HG03354 (cell line): ENCODE measurements at regions not wholly inside any gene's neighbourhood (a gene's known extent, or its start where the extent isn't known, plus 50 kb on each side); places are given as distances from the start of the nearest gene placed in this dataset.
A peak's percentile ranks its signal among the peaks of the same experiment; 100 is the strongest.

Experiments
- ATAC-seq: cut with Tn5 transposase; IDR thresholded peaks from one replicate; pipeline ENCODE4 v1.9.1; 2021; ENCODE audit warnings: mild to moderate bottlenecking; ENCODE audit not compliant: unreplicated experiment, poor library complexity, severe bottlenecking

DNA sequence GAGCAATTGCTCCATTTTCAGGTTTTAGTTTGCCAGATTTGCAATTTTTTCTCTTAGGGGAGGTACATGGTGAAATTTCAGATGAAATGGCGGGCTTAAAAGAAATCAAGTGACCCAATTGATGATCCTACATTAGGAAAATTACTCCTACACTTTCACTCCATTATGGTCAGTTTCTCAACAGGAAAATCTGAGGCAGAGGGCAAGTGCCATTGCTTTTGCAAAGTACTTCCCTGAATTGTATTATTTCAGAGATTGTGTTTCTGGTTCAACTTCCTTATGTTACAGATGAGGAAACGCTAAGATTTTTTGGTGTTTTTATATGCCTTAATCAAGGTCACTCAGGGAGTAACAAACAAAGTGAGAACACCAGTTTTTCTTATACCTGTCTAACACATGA lies 302.2 kb downstream of the ARAP2 start:
- ATAC-seq = no peak

DNA sequence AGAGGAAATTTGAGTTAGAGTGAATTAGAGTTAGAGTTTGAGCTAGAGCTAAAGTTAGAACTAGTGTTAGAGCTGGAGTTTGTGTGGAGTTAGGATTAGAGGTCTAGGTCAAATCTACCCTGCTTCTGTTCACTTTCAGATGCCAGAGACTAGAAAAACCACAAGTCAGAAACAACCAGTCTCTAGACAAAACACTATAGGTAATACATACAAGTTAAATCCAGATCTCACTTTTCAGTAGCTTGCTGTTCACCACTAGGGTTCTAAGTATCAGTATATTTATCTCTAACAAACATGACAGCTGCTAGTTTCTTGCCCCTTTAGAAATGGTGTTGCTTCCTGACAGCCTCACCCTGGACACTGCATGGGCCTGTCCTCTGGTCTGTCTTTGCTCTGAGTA lies 300.7 kb downstream of the ARAP2 start:
- no peak for ATAC-seq

GRCh38 chr4:35948171-35948570 lies 296.1 kb downstream of the ARAP2 start:
- no peak for ATAC-seq

- ATAC-seq = no peak
Observed at GRCh38 chr4:35950442-35950841, 293.9 kb downstream of the ARAP2 start.

- ATAC-seq = no peak
Observed at GRCh38 chr4:35952751-35953150, 291.6 kb downstream of the ARAP2 start.

DNA sequence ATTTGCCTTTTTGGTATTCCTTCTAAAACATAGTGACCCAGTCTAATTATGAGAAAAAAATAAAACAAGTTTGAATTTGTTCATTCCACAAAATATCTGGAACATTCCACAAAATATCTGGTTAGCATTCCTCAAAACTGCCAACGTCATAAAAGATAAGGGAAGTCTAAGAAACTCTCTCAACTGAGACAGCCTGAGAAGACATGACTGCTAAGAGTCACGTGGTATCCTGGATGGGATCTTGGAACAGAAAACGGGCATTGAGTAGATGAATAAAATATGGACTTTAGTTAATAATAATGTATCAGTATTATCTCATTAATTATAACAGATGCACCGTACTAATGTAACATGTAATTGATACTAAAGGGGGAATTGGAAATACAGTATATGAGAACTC lies 280.9 kb downstream of the ARAP2 start:
- ATAC-seq = no peak

DNA sequence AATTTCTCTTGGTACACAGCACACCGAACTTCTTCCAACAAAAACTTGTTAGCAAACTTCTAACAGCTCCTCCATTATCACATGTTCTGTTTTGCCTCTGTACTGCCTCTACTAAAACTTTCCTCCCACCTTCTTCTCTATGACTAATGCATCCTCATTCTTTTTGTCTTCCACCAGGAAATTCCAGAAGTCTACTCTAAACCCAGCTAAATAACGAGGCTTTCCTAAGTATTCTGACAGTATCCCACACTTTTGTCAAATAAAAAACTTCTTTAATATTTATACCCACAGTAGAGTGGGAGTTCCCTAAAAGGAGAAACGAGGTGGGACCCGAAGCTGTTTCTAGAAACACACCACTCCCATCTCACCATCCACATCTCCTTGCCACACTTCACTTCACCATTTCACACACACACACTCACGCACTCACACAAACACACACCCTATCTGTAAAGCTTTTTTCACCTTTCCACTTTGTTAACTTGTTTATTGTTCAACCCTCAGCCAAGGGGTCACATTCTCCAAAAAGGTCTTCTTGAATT lies 280.3 kb downstream of the ARAP2 start:
- no peak for ATAC-seq

DNA sequence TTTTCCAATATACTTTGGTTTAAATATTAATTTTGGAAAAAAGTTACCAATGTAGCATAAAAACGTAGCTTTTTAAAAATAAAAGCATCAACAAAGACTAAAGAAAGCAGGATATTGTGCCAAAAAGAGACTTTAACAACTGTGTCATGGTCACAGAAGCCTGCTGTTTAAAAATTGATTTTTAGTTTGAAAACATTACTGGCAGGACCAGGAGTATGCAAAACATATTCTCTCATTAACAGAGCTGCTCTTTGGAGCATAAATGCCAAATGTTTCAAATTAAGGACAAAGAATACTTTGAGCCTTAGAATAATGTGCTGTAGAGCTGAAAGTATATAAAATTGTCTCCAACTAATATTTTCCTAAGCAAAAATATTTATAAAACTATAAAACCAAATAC lies 279.0 kb downstream of the ARAP2 start:
- ATAC-seq = peak; percentile 80

- ATAC-seq = peak; percentile 63
Observed at GRCh38 chr4:35966566-35966965, 277.7 kb downstream of the ARAP2 start.

DNA sequence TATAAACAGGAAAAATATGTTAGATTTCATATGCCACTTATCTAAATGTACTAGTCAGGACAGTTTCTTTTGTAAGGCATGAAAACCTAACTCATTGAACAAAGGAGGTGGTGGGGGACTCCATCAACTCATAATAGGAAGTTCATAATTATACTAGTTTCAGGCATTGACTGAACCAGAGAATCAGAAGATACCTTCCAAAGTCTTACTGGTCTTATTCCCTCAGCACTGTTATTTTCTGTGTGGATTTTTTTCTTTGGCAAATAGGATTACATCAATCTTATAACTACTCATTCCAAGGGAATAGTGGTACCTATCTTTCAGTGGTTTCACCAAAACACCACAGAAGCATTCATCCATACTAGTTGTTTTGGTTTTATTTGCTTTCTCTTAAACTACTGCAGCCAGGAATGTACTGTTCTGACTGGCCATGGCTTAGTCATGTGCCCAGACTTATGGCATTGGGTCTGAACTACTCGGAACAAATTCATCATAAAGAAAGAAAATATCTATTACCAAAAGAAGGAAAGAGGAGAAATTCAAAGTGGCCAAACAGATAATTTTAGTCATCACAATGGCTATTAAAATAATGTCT lies 273.9 kb downstream of the ARAP2 start:
- ATAC-seq = peak; percentile 57

- no peak for ATAC-seq
Observed at GRCh38 chr4:35972814-35973213, 271.5 kb downstream of the ARAP2 start.

- ATAC-seq = peak; percentile 64
Observed at GRCh38 chr4:35975617-35976355, 268.5 kb downstream of the ARAP2 start.

GRCh38 chr4:35978551-35978950 lies 265.8 kb downstream of the ARAP2 start:
- ATAC-seq = no peak

GRCh38 chr4:35982318-35982717 lies 262.0 kb downstream of the ARAP2 start:
- ATAC-seq = no peak

GRCh38 chr4:35986537-35986936 lies 257.8 kb downstream of the ARAP2 start:
- no peak for ATAC-seq

DNA sequence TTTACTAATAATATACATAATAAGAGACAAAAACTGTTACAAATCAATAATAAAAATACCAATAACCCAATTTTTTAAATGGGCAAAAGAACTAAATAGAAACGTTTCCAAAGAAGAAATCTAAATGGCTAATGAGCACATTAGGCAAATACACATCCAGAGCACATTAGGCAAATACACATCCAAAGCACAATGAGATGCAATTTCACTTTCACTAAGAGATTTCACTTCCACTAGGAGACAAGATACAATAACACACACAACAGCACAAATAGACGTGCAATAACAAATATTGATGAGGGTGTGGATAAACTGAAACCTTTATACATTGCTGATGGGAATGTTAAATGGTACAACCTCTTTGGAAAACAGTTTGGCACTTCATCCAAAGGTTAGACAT lies 250.7 kb downstream of the ARAP2 start:
- peak; percentile 53 for ATAC-seq

DNA sequence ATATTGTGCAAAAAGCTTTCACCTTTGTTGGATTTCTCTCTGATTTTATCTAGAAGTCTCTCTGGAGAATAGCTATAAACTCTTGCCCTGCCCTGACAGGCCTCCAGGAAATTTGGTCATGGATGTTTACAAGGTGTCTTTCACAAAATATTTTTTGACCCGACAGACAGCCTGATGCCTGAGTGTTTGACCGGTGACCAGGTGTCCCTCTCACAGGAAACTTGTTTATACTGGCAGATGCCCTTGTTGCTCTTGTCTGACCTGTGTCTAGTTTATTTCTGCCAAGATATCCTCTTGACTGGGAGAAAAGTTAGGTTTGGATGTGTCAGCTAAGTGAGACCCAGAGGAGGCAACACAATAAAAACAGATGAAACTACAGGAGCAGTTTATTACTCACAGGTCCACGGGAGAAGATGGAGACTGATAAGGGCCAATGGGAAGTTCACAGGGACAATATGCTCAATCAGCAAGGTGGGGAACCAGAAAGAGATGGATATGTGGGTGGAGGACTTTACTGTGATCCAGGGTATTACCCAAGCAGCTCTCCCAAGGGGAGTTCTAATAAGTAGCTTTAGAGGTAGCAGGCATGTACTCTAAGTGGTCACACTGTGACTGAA lies 243.3 kb downstream of the ARAP2 start:
- ATAC-seq = no peak

DNA sequence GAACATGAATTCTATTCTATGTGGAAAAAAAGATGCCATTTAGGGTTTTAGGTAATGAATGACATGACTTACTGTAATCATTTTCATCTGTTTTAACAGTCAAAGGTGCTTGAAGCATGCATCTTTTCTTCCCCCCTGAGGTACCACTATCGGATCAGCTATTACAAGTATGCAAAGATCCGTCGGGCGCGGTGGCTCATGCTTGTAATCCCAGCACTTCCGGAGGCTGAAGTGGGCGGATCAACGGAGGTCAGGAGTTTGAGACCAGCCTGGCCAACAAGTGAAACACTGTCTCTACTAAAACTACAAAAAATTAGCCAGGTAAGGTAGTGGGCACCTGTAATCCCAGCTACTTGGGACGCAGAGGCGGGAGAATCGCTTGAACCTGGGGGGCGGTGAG lies 241.3 kb downstream of the ARAP2 start:
- no peak for ATAC-seq

DNA sequence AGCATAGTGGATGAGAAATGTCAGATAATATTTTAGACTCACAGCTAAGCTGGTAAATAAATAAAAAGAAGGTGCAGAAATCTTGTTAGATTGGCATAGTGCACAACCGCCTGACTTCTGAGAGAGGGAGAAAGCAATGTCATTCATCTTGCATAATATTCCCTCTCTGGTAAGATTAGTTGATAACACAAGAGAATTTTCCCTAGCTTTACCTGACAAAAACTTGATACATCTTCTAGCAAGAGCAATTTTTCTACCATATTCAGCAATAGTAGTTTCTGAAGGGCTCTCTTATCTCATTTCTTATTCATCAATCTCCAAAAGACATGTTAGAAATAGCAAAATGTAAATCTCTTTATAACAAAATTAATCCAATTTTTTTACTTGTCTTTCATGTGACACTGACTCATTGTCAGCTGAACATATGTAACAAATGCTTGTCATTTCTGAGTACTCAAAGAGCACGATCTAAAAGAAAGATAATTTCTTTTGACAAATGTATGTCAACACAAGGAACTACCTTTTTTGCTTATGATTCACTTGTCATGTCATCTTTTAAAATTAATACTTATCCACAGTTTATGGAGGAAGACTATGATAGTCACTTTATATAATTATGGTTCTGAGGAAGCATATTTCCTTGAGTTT lies 240.0 kb downstream of the ARAP2 start:
- no peak for ATAC-seq

- ATAC-seq = no peak
Observed at GRCh38 chr4:36006226-36006625, 238.1 kb downstream of the ARAP2 start.
